SK-N-DZ (cell line): ENCODE measurements at regions not wholly inside any gene's neighbourhood (a gene's known extent, or its start where the extent isn't known, plus 50 kb on each side); places are given as distances from the start of the nearest gene placed in this dataset.
A peak's percentile ranks its signal among the peaks of the same experiment; 100 is the strongest.

Experiments
- DNase-seq: peaks from one replicate; pipeline ENCODE4 v3.0.0-alpha.2; 2015; ENCODE audit warnings: low spot score
- small RNA-seq, 2 experiments: library from RNA; depleted of rRNA; stranded (forward); fragments of <200 nt; gene quantifications; one replicate each; pipeline ENCODE3, GENCODE V24; 2014

- DNase-seq, result no peak
These were observed 90.4 kb upstream of the ATF7IP start for GRCh38 chr12:14275111-14275510.

- DNase-seq, result no peak
These were observed 89.6 kb upstream of the ATF7IP start for GRCh38 chr12:14275886-14276285.

GRCh38 chr12:14278294-14278953 lies 87.1 kb upstream of the ATF7IP start:
- DNase-seq, result no peak

- DNase-seq, result no peak
These were observed 85.6 kb upstream of the ATF7IP start for GRCh38 chr12:14279845-14280244.

GRCh38 chr12:14280921-14281320 lies 84.6 kb upstream of the ATF7IP start:
- no peak for DNase-seq

GRCh38 chr12:14281539-14281938 lies 83.9 kb upstream of the ATF7IP start:
- DNase-seq, result no peak

DNA sequence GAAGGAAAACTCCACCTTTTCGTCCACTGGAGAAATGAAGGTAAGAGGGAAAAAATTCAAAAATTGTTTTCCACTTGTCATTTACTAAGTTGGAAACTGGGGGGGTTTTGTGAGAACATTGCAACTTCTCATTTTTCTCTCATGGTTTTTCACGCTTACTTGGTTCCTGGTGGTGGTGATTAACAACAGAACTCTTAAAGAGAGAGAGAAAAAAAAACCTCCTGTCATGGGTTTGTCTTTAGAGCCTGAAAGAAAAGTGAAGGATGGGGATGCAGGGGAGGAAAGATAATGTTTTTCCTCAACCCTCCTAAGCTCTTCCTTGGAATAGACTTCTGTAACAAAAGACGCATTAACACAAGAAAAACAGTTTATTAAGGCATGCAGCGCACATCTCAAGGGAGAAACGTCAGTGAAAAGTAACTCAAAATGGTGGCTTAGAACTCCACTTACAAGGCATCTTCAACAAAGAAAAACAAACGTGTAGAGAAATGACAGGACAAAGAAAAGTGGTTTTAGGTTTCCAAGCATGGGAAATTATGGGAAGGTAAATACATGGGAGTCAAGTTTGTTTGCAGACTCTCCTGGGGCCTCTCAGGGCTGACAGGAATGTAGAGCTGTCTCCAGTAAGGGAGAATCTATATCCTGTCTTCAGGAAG lies 81.9 kb upstream of the ATF7IP start:
- DNase-seq, result no peak

GRCh38 chr12:14284184-14284722 lies 81.2 kb upstream of the ATF7IP start:
- peak; percentile 24 for DNase-seq

- DNase-seq, result no peak
These were observed 75.9 kb upstream of the ATF7IP start for GRCh38 chr12:14289601-14290000.

DNA sequence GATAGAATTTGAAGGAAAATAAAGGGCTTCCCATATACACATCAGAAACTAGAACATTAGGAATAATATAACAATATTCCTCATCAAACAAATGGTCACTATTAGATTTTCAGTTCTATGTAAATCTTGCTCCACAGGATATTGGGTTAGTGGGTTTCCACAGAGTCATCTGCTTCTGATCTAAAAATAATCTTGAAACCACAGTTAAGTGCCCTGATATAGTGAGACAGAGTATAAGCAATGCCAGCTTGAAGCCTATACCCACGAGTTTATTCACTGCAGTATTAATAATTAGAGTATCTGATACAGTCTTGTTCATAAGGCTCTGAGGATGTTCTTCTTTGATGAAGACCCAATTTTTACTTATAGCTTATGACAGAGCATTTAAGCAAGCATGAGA lies 74.5 kb upstream of the ATF7IP start:
- no peak for DNase-seq

- DNase-seq, result no peak
These were observed 61.8 kb upstream of the ATF7IP start for GRCh38 chr12:14303661-14304155.

- DNase-seq, result no peak
These were observed 58.5 kb upstream of the ATF7IP start for GRCh38 chr12:14307004-14307403.

GRCh38 chr12:14308516-14308915 lies 57.0 kb upstream of the ATF7IP start:
- DNase-seq, result no peak

GRCh38 chr12:14310866-14311265 lies 54.6 kb upstream of the ATF7IP start:
- no peak for DNase-seq

DNA sequence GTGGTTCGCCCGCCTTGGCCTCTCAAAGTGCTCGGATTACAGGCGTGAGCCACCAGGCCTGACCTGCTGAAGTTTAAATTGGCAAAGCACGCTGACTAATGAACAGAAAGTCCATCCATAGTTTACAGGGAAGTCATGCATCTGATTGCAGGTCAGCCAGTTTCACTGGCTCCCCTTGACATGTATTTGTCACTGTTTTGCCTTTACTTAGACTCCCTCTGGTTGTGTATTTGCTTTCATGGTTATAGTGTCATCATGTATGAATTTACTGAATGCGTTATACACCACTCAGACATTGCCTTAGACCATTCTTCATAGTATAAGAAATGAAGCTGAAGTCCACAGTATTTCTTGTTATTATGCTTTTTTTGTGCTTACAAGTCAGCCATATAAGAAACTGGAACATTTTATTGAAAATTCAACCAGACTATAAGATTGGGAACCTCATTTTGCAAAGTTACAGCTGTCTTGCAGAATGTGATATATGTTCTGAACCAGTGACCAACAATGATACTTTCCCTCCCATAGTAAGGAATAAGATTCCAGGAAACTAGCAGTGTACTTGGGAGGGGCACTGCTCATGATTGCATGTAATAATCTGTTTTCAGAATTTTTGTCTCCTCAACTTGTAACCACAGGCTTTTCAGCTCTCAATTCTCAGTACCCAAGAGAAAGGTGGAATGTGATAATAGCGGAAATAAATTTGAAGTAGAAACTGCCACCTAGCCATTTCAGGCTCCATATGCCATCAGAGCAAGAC lies 51.9 kb upstream of the ATF7IP start:
- no peak for DNase-seq

DNA sequence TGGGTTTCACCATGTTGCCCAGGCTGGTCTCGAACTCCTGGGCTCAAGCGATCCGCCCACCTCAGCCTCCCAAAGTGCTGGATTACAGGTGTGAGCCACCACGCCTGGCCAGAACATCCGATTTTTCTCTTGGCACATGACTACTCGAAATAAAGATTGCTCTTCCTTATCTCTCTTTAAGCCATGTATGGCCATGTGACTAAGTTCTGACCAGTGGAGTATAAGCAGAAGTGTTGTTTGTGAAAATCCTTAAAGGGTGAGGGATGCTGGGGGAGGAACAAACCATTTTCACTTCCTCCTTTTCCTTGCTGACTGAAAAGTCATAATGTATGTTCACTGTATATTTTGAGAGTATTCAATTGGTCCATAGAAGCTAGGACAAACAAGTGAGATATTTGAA lies 50.7 kb upstream of the ATF7IP start:
- DNase-seq, result no peak

- no peak for DNase-seq
These were observed 50.0 kb upstream of the ATF7IP start for GRCh38 chr12:14315501-14315900.

Small RNAs in the stretch of these regions (small RNA-seq; reads per million reads assigned to genes)
- gene AC092470.1 (0 reads per million in 2 experiments), gene AC135001.1 (0 reads per million in 2 experiments), gene MRPS18CP4 (0 reads per million in 2 experiments), gene RNU6-491P (0 reads per million in 2 experiments)
